ENCODE measurements at regions not wholly inside any gene's neighbourhood (a gene's known extent, or its start where the extent isn't known, plus 50 kb on each side); places are given as distances from the start of the nearest gene placed in this dataset.

DNA sequence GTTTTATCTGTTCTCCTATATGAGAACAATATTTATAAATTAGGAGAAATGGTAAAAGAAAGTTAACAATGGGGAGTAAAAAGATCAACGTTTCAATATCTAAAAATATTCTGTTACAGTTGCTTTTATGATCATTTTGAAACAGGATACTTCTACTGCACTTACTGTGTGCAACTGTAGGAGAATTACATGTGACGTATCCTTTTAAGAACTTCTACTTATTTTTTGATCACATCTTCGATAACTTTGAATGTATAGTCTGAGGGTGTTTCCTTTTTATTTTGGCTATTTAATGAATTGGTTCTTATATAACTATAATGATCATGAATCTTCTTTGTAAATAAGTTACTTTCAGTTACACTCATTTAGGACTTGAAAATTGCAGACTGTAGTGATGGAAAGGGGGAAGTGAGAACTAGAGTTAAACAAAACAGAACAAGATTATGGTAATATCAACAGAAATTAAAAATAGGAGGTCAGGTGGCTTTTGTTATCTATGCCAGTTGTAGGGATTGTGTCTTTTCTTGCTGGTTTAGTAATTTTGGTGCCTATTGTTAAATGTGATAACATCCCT lies 109.9 kb downstream of the MSTN start:
- peak overlapping the region; percentile 4; the same call in 1 of the 2 replicates for H3K9ac ChIP-seq (ENCODE audit: low read length)
- DNase-seq = peak; percentile 42
- peak overlapping the region; percentile 37 for H3K4me2 ChIP-seq (ENCODE audit: low read depth, low read length)
- no peaks in the 10 kb centered on the region for H3K27me3 ChIP-seq (replicated peaks; ENCODE audit: insufficient read depth, low read length)
- peaks cover 43% of the 10 kb centered on the region for H3K4me1 ChIP-seq (ENCODE audit: low read length)
- no peaks in the 10 kb centered on the region for H3K9me3 ChIP-seq (replicated peaks; ENCODE audit: insufficient read depth, low read length)
- peak overlapping the region; percentile 69; the same call in 1 of the 2 replicates for H3K27ac ChIP-seq (ENCODE audit: low read length)
- TF ChIP-seq, protein P1, sequence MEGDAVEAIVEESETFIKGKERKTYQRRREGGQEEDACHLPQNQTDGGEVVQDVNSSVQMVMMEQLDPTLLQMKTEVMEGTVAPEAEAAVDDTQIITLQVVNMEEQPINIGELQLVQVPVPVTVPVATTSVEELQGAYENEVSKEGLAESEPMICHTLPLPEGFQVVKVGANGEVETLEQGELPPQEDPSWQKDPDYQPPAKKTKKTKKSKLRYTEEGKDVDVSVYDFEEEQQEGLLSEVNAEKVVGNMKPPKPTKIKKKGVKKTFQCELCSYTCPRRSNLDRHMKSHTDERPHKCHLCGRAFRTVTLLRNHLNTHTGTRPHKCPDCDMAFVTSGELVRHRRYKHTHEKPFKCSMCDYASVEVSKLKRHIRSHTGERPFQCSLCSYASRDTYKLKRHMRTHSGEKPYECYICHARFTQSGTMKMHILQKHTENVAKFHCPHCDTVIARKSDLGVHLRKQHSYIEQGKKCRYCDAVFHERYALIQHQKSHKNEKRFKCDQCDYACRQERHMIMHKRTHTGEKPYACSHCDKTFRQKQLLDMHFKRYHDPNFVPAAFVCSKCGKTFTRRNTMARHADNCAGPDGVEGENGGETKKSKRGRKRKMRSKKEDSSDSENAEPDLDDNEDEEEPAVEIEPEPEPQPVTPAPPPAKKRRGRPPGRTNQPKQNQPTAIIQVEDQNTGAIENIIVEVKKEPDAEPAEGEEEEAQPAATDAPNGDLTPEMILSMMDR (IDR thresholded peaks at IDR 0.05; ENCODE audit: low read length) = no peak
- TF ChIP-seq EZH2 (optimal IDR thresholded peaks at IDR 0.05; ENCODE audit: low read depth, low read length) (no peak), EZH2phosphoT487 (IDR thresholded peaks at IDR 0.05; ENCODE audit: low read length) (no peak)
- no peaks in the 10 kb centered on the region for H3K9me2 ChIP-seq (replicated peaks; ENCODE audit: insufficient read depth, low read length)
- 0 out of 2 replicates have a peak overlapping the region, but pooled peaks have one; percentile 39 for H2AFZ ChIP-seq (ENCODE audit: low read length)
- H3K4me3 ChIP-seq (ENCODE audit: low read length) = peak overlapping the region; percentile 41; the same call in 1 of the 2 replicates
- no peaks in the 10 kb centered on the region for H3K79me2 ChIP-seq (ENCODE audit: low read length)
- H4K20me1 ChIP-seq (ENCODE audit: insufficient read depth, low read length) = no peaks in the 10 kb centered on the region
- H3K36me3 ChIP-seq (replicated peaks; ENCODE audit: insufficient read depth, low read length) = no peaks in the 10 kb centered on the region
- H3F3A ChIP-seq (ENCODE audit: insufficient read depth, low read length) = peaks cover 19% of the 10 kb centered on the region

- Histone ChIP-seq H3F3A (ENCODE audit: insufficient read depth, low read length) (peaks cover 19% of the 10 kb centered on the region), H3K9ac (ENCODE audit: low read length) (peak overlapping the region; percentile 4; the same call in 1 of the 2 replicates), H3K4me3 (ENCODE audit: low read length) (no peak overlapping the region; the same call in 1 of the 2 replicates), H3K27ac (ENCODE audit: low read length) (peak overlapping the region; percentile 69; the same call in 1 of the 2 replicates), H3K36me3 (replicated peaks; ENCODE audit: insufficient read depth, low read length) (no peaks in the 10 kb centered on the region), H3K27me3 (replicated peaks; ENCODE audit: insufficient read depth, low read length) (no peaks in the 10 kb centered on the region), H2AFZ (ENCODE audit: low read length) (0 out of 2 replicates have a peak overlapping the region, but pooled peaks have one; percentile 39), H3K9me3 (replicated peaks; ENCODE audit: insufficient read depth, low read length) (no peaks in the 10 kb centered on the region), H4K20me1 (ENCODE audit: insufficient read depth, low read length) (no peaks in the 10 kb centered on the region), H3K4me2 (ENCODE audit: low read depth, low read length) (peak overlapping the region; percentile 37), H3K4me1 (ENCODE audit: low read length) (peaks cover 43% of the 10 kb centered on the region), H3K9me2 (replicated peaks; ENCODE audit: insufficient read depth, low read length) (no peaks in the 10 kb centered on the region), H3K79me2 (ENCODE audit: low read length) (no peaks in the 10 kb centered on the region)
- DNase-seq = no peak
- TF ChIP-seq EZH2phosphoT487 (IDR thresholded peaks at IDR 0.05; ENCODE audit: low read length) (no peak), EZH2 (optimal IDR thresholded peaks at IDR 0.05; ENCODE audit: low read depth, low read length) (no peak)
- TF ChIP-seq, protein P1 (IDR thresholded peaks at IDR 0.05; ENCODE audit: low read length) = no peak
Measured at GRCh38 chr2:189951791-189952535, 110.6 kb downstream of the MSTN start.

- no peaks in the 10 kb centered on the region for H3K36me3 ChIP-seq (replicated peaks; ENCODE audit: insufficient read depth, low read length)
- TF ChIP-seq, protein P1 (IDR thresholded peaks at IDR 0.05; ENCODE audit: low read length) = no peak
- no peak for TF ChIP-seq EZH2 (optimal IDR thresholded peaks at IDR 0.05; ENCODE audit: low read depth, low read length)
- no peak for TF ChIP-seq EZH2phosphoT487 (IDR thresholded peaks at IDR 0.05; ENCODE audit: low read length)
- no peaks in the 10 kb centered on the region for H4K20me1 ChIP-seq (ENCODE audit: insufficient read depth, low read length)
- H3K27ac ChIP-seq (ENCODE audit: low read length) = no peak overlapping the region
- H3K9me3 ChIP-seq (replicated peaks; ENCODE audit: insufficient read depth, low read length) = no peaks in the 10 kb centered on the region
- H3K79me2 ChIP-seq (ENCODE audit: low read length) = no peaks in the 10 kb centered on the region
- no peaks in the 10 kb centered on the region for H3K4me1 ChIP-seq (ENCODE audit: low read length)
- no peak overlapping the region for H3K4me2 ChIP-seq (ENCODE audit: low read depth, low read length)
- H3K9ac ChIP-seq (ENCODE audit: low read length) = no peak overlapping the region
- no peak overlapping the region for H2AFZ ChIP-seq (ENCODE audit: low read length)
- no peaks in the 10 kb centered on the region for H3K9me2 ChIP-seq (replicated peaks; ENCODE audit: insufficient read depth, low read length)
- no peaks in the 10 kb centered on the region for H3F3A ChIP-seq (ENCODE audit: insufficient read depth, low read length)
- H3K4me3 ChIP-seq (ENCODE audit: low read length) = no peak overlapping the region
- H3K27me3 ChIP-seq (replicated peaks; ENCODE audit: insufficient read depth, low read length) = no peaks in the 10 kb centered on the region
- DNase-seq = no peak
Measured at GRCh38 chr2:189943009-189943408, 119.5 kb downstream of the MSTN start.

Measured in MM.1S (cell line).